HepG2 (cell line): ENCODE measurements at regions not wholly inside any gene's neighbourhood (a gene's known extent, or its start where the extent isn't known, plus 50 kb on each side); places are given as distances from the start of the nearest gene placed in this dataset.

Experiments
- ATAC-seq: fragments of 200-7000 bp; cut with Tn5 transposase; 3 replicates; pipeline ENCODE4 v1.9.1; 2020; ENCODE audit warnings: mild to moderate bottlenecking, moderate library complexity
- BruUV-seq: library from RNA; stranded (reverse); fragments of 400-500 nt; replicated peaks from 2 replicates; lab custom pipeline; 2021; lab: Mats Ljungman, UMichigan
- CTCF ChIA-PET: fragments of 300-600 bp; formaldehyde crosslinking; extraction: SDS; loops from one replicate; lab custom pipeline; 2021; ENCODE audit warnings: low total read pairs, inconsistent platforms, low intra/inter-chr PET ratio; lab: Yijun Ruan, JAX
- POLR2A ChIA-PET: fragments of 350-600 bp; sonication (Branson Sonifier 250); formaldehyde crosslinking; loops from one replicate; lab custom pipeline; 2020; ENCODE audit warnings: antibody characterized with exemption, inconsistent platforms; lab: Yijun Ruan, JAX
- DNase-seq: peaks from one replicate; pipeline ENCODE4 v3.0.0-alpha.2; 2015; ENCODE audit warnings: low spot score
- FAIRE-seq: peaks from 3 replicates; lab custom pipeline; 2011; peaks lifted over from hg19 to GRCh38; lab: Jason Lieb, UNC
- H2AFZ ChIP-seq: one replicate; pipeline ENCODE4 v1.6.1; 2011; ENCODE audit warnings: low read length, inconsistent platforms
- H3K27ac ChIP-seq: fragments of 300-600 bp; 3 replicates; pipeline ENCODE4 v1.8.0; 2011; ENCODE audit warnings: mixed run types, mild to moderate bottlenecking, mixed read lengths, low read length, inconsistent platforms; ENCODE audit not compliant: insufficient read depth; ENCODE audit errors: extremely low read length
- H3K27me3 ChIP-seq, 2 experiments: fragments of 200-600 bp in 1 of 2; 2 replicates in 1 of 2; 3 replicates in 1 of 2; pipeline versions ENCODE4 v1.6.0 to v1.8.0; 2011; ENCODE audit warnings: low read length in 2 of 2, mild to moderate bottlenecking in 2 of 2, moderate library complexity in 2 of 2, inconsistent platforms in 1 of 2; ENCODE audit not compliant: insufficient read depth in 2 of 2, control insufficient read depth in 1 of 2
- H3K36me3 ChIP-seq, 2 experiments: fragments of 200-600 bp in 1 of 2; replicated peaks in 1 of 2; 2 replicates in 1 of 2; 3 replicates in 1 of 2; pipeline versions ENCODE4 v1.5.1 to v1.8.0; 2011; ENCODE audit warnings: low read length in 2 of 2, inconsistent platforms in 1 of 2; ENCODE audit not compliant: insufficient read depth in 2 of 2, control insufficient read depth in 1 of 2
- H3K4me1 ChIP-seq: 2 replicates; pipeline ENCODE4 v1.5.1; 2012; ENCODE audit warnings: low read length, inconsistent platforms; ENCODE audit not compliant: insufficient read depth
- H3K4me2 ChIP-seq: 2 replicates; pipeline ENCODE4 v1.6.0; 2011; ENCODE audit warnings: low read depth, low read length, inconsistent platforms
- H3K4me3 ChIP-seq, 3 experiments: fragments of 200-600 bp in 1 of 3; sonication (generic), shearing (Covaris generic) in 1 of 3; replicated peaks in 1 of 3; 2 replicates each; pipeline ENCODE4 v1.5.1; 2011 to 2016; ENCODE audit warnings: low read length in 3 of 3, inconsistent platforms in 2 of 3, low read depth in 2 of 3, mild to moderate bottlenecking in 2 of 3, control low read depth in 1 of 3, mixed read lengths in 1 of 3; ENCODE audit not compliant: insufficient read depth in 1 of 3
- H3K79me2 ChIP-seq: one replicate; pipeline ENCODE4 v1.6.1; 2011; ENCODE audit warnings: low read length, inconsistent platforms; ENCODE audit not compliant: insufficient read depth
- H3K9ac ChIP-seq: 2 replicates; pipeline ENCODE4 v1.6.0; 2011; ENCODE audit warnings: mild to moderate bottlenecking, low read depth, low read length, inconsistent platforms; ENCODE audit not compliant: insufficient read depth
- H3K9me3 ChIP-seq: 2 replicates; pipeline ENCODE4 v1.5.1; 2012; ENCODE audit warnings: mild to moderate bottlenecking, low read length
- H4K20me1 ChIP-seq: 2 replicates; pipeline ENCODE4 v1.6.0; 2011; ENCODE audit warnings: inconsistent platforms, mild to moderate bottlenecking, low read length, moderate library complexity; ENCODE audit not compliant: insufficient read depth
- ETV6 ChIP-seq: sonication (generic); formaldehyde crosslinking; conservative IDR thresholded peaks from 2 replicates; pipeline ENCODE4 v1.4.0; 2020; ENCODE audit warnings: missing genetic modification reagents
- FOXA1 ChIP-seq, 2 experiments: fragments of 450-650 bp in 1 of 2; sonication (generic) in 1 of 2; formaldehyde crosslinking in 1 of 2; IDR thresholded peaks; 2 replicates each; pipeline versions ENCODE4 v1.4.0 to v1.6.1; 2016 to 2020; ENCODE audit warnings: missing genetic modification reagents in 1 of 2
- GABPB1 ChIP-seq: IDR thresholded peaks from 2 replicates; pipeline ENCODE4 v1.6.1; 2016; ENCODE audit warnings: mild to moderate bottlenecking, missing genetic modification reagents, moderate library complexity, missing compliant biosample characterization
- HNRNPH1 ChIP-seq: fragments of 200-400 bp; formaldehyde crosslinking; optimal IDR thresholded peaks from 2 replicates; pipeline ENCODE3; 2017; ENCODE audit warnings: mild to moderate bottlenecking, low read depth, low read length
- MED13 ChIP-seq: sonication (generic); formaldehyde crosslinking; IDR thresholded peaks from 2 replicates; pipeline ENCODE4 v1.5.0; 2020; ENCODE audit warnings: missing genetic modification reagents
- RAD51 ChIP-seq: fragments of 450-650 bp; IDR thresholded peaks from 2 replicates; pipeline ENCODE4 v1.6.1; 2016; ENCODE audit warnings: borderline replicate concordance
- SALL1 ChIP-seq: sonication (generic); formaldehyde crosslinking; IDR thresholded peaks from 2 replicates; pipeline ENCODE4 v1.8.0; 2022; ENCODE audit warnings: mild to moderate bottlenecking, missing genetic modification reagents
- SATB2 ChIP-seq: sonication (generic); formaldehyde crosslinking; IDR thresholded peaks from 2 replicates; pipeline ENCODE4 v1.5.0; 2020; ENCODE audit warnings: missing genetic modification reagents
- USF2 ChIP-seq, 2 experiments: sonication (generic) in 1 of 2; formaldehyde crosslinking in 1 of 2; IDR thresholded peaks; 2 replicates each; pipeline versions ENCODE4 v1.5.1 to v1.6.1; 2011 to 2020; ENCODE audit warnings: borderline replicate concordance in 1 of 2, low read depth in 1 of 2, low read length in 1 of 2, mild to moderate bottlenecking in 1 of 2, missing genetic modification reagents in 1 of 2, moderate library complexity in 1 of 2
- ZMYM4 ChIP-seq: sonication (generic); formaldehyde crosslinking; IDR thresholded peaks from 2 replicates; pipeline ENCODE4 v1.8.1; 2023; ENCODE audit warnings: mild to moderate bottlenecking, missing genetic modification reagents
- ZNF329 ChIP-seq: sonication (generic); formaldehyde crosslinking; IDR thresholded peaks from 2 replicates; pipeline ENCODE4 v1.9.0; 2021; ENCODE audit warnings: low read depth, mild to moderate bottlenecking, missing genetic modification reagents
- ZNF34 ChIP-seq: sonication (generic); formaldehyde crosslinking; IDR thresholded peaks from 2 replicates; pipeline ENCODE4 v1.4.0; 2020; ENCODE audit warnings: mild to moderate bottlenecking, missing genetic modification reagents, borderline replicate concordance
- ZNF543 ChIP-seq: sonication (generic); formaldehyde crosslinking; IDR thresholded peaks from 2 replicates; pipeline ENCODE4 v1.4.0; 2020; ENCODE audit warnings: mild to moderate bottlenecking, missing genetic modification reagents
- WGBS: methylation state at CpG from one replicate; pipeline ENCODE4 v1.1.6; 2017; ENCODE audit warnings: low lambda C conversion rate; 5-methylcytosine and 5-hydroxymethylcytosine counted together
- in situ Hi-C: cut with HindIII; loops from 2 replicates; pipeline ENCODE4 v1.10.0; 2017; ENCODE audit warnings: low pct_unique_long_range_greater_than_20kb; ENCODE audit not compliant: extremely low pct_ligation_motif_present
- intact Hi-C: fragments of 100-400 bp; cut with micrococcal nuclease; formaldehyde crosslinking; loops from one replicate; pipeline ENCODE4 v1.10.0; 2022; ENCODE audit not compliant: unreplicated experiment

- Histone ChIP-seq H3K4me2 (no peak overlapping the region), H4K20me1 (no peaks in the 10 kb centered on the region), H3K9me3 (peaks cover 92% of the 10 kb centered on the region), H3K4me3 (no peak overlapping the region), H3K9ac (no peak overlapping the region), H3K4me1 (no peaks in the 10 kb centered on the region), H3K27ac (no peak overlapping the region), H3K79me2 (no peaks in the 10 kb centered on the region), H3K36me3 (no peaks in the 10 kb centered on the region), H3K27me3 (no peaks in the 10 kb centered on the region; a peak in 1 of 5 replicates), H2AFZ (no peak overlapping the region)
- BruUV-seq = no TSS peak
- 0% methylated on average over 1 of the region's 1 CpG for WGBS
- CTCF ChIA-PET = no interaction called here
- no peak for ATAC-seq
- POLR2A ChIA-PET = no interaction called here
- in situ Hi-C loops = no loop called here
- DNase-seq = no peak
- TF ChIP-seq SATB2 (CRISPR knock-in tag) = no peak
- 0 out of 2 replicates have a peak, but pooled peaks have one; percentile 60 for TF ChIP-seq FOXA1 (IDR thresholded peaks at IDR 0.05)
- no peak for TF ChIP-seq FOXA1 (CRISPR knock-in tag; IDR thresholded peaks at IDR 0.05)
- TF ChIP-seq GABPB1 (CRISPR knock-in tag) = no peak
- no peak for TF ChIP-seq MED13 (CRISPR knock-in tag)
- intact Hi-C loops = no loop called here
- FAIRE-seq = no peak
Observed at GRCh38 chr21:25297117-25297516, 310.2 kb downstream of the MRPL39 start.

GRCh38 chr21:25296252-25296651 lies 311.0 kb downstream of the MRPL39 start:
- Histone ChIP-seq H3K79me2 (no peaks in the 10 kb centered on the region), H3K27ac (no peak overlapping the region), H3K4me1 (no peaks in the 10 kb centered on the region), H3K36me3 (no peaks in the 10 kb centered on the region), H3K9me3 (peaks cover 88% of the 10 kb centered on the region), H3K4me3 (no peak overlapping the region), H3K4me2 (no peak overlapping the region), H3K9ac (no peak overlapping the region), H3K27me3 (no peaks in the 10 kb centered on the region; a peak in 1 of 5 replicates)
- FAIRE-seq (no peak), DNase-seq (no peak), ATAC-seq (no peak)
- CTCF ChIA-PET = no interaction called here
- intact Hi-C loops = no loop called here
- 0% methylated on average over 5 of the region's 5 CpGs for WGBS
- in situ Hi-C loops = no loop called here
- BruUV-seq = no TSS peak
- TF ChIP-seq USF2 (IDR thresholded peaks at IDR 0.05; ENCODE audit: low read depth, low read length) (peak; percentile 51), USF2 (CRISPR knock-in tag; IDR thresholded peaks at IDR 0.05; ENCODE audit: borderline replicate concordance) (no peak), ZNF543 (no peak), ETV6 (CRISPR knock-in tag) (no peak), HNRNPH1 (no peak), SALL1 (CRISPR knock-in tag) (no peak), ZMYM4 (no peak), ZNF329 (CRISPR knock-in tag) (no peak), ZNF34 (CRISPR knock-in tag) (no peak), RAD51 (peak; percentile 80)
- TF ChIP-seq, all 625 proteins: peak for 2
- no peak overlapping the region for H2AFZ ChIP-seq
- H4K20me1 ChIP-seq = no peaks in the 10 kb centered on the region
- POLR2A ChIA-PET = no interaction called here
